Retinal pigment epithelial cell (primary cell): ENCODE measurements at regions not wholly inside any gene's neighbourhood (a gene's known extent, or its start where the extent isn't known, plus 50 kb on each side); places are given as distances from the start of the nearest gene placed in this dataset.

Experiments used
- DNase-seq: peaks from one replicate; pipeline ENCODE4 v3.0.0-alpha.2; 2010; ENCODE audit warnings: low read depth
- H3K4me3 ChIP-seq: 2 replicates; pipeline ENCODE4 v1.5.1; 2011; ENCODE audit warnings: mild to moderate bottlenecking, low read length, control low read depth, moderate library complexity
- CTCF ChIP-seq: conservative IDR thresholded peaks from 2 replicates; pipeline ENCODE4 v1.5.1; 2011; ENCODE audit warnings: low read depth, low read length, control low read depth, inconsistent platforms

GRCh38 chr5:56564541-56565282 is 250.6 kb upstream of the MAP3K1 start:
- TF ChIP-seq CTCF = no peak
- H3K4me3 ChIP-seq = no peak overlapping the region
- DNase-seq = no peak

- no peak overlapping the region for H3K4me3 ChIP-seq
- no peak for TF ChIP-seq CTCF
- no peak for DNase-seq
Observed at GRCh38 chr5:56561455-56561854, 253.9 kb upstream of the MAP3K1 start.

- DNase-seq = no peak
- no peak overlapping the region for H3K4me3 ChIP-seq
- TF ChIP-seq CTCF = no peak
Observed at GRCh38 chr5:56558131-56558745, 257.1 kb upstream of the MAP3K1 start.

- TF ChIP-seq CTCF = no peak
- DNase-seq = no peak
- H3K4me3 ChIP-seq = no peak overlapping the region
Observed at GRCh38 chr5:56557198-56557597, 258.2 kb upstream of the MAP3K1 start.

GRCh38 chr5:56552612-56553268 is 262.6 kb upstream of the MAP3K1 start:
- DNase-seq = no peak
- no peak overlapping the region for H3K4me3 ChIP-seq
- TF ChIP-seq CTCF = no peak

- no peak for DNase-seq
- no peak for TF ChIP-seq CTCF
- H3K4me3 ChIP-seq = no peak overlapping the region
Observed at GRCh38 chr5:56550227-56550626, 265.1 kb upstream of the MAP3K1 start.
